Uterus (tissue), 2 donors: ENCODE measurements at regions not wholly inside any gene's neighbourhood (a gene's known extent, or its start where the extent isn't known, plus 50 kb on each side); places are given as distances from the start of the nearest gene placed in this dataset.

Experiments used
- CTCF ChIP-seq, 4 experiments: fragments of 200-600 bp in 2 of 4; fragments of 450-650 bp in 2 of 4; sonication (generic) in 2 of 4; IDR thresholded peaks; one replicate each; pipeline ENCODE4 v1.5.1; 2016 to 2019; ENCODE audit warnings: antibody characterized with exemption in 4 of 4, mild to moderate bottlenecking in 2 of 4, moderate library complexity in 1 of 4
- POLR2A ChIP-seq, 2 donors: fragments of 450-650 bp; IDR thresholded peaks; one replicate each; pipeline ENCODE4 v1.6.1; 2016; ENCODE audit warnings: antibody characterized with exemption in 2 of 2, mild to moderate bottlenecking in 1 of 2, moderate library complexity in 1 of 2

GRCh38 chr3:144458283-144458682 lies 486.7 kb downstream of the DIPK2A start:
- TF ChIP-seq CTCF (IDR thresholded peaks at IDR 0.05) (no peak), POLR2A (IDR thresholded peaks at IDR 0.05) (no peak)
